Adrenal gland (tissue), 9 donors: ENCODE measurements at regions not wholly inside any gene's neighbourhood (a gene's known extent, or its start where the extent isn't known, plus 50 kb on each side); places are given as distances from the start of the nearest gene placed in this dataset.

Experiments used
- DNase-seq, 7 donors: peaks; one replicate each; pipeline ENCODE4 v3.0.0-alpha.2; 2019 to 2020
- H3K27ac ChIP-seq, 5 donors: fragments of 200-600 bp; sonication (generic) in 4 of 5; 1 replicate in 3 of 5; 2 replicates in 2 of 5; pipeline versions ENCODE4 v1.5.1 to v1.8.0; 2016 to 2020; ENCODE audit warnings: mild to moderate bottlenecking in 1 of 5
- H3K27me3 ChIP-seq: fragments of 200-600 bp; 2 replicates; pipeline ENCODE4 v1.8.0; 2021
- H3K36me3 ChIP-seq, 2 donors: fragments of 200-600 bp; replicated peaks in 1 of 2; 1 replicate in 1 of 2; 2 replicates in 1 of 2; pipeline versions ENCODE4 v1.5.1 to v1.8.0; 2018 to 2022
- H3K4me1 ChIP-seq, 2 donors: fragments of 200-600 bp; replicated peaks in 1 of 2; 1 replicate in 1 of 2; 2 replicates in 1 of 2; pipeline versions ENCODE4 v1.5.1 to v1.8.0; 2018 to 2021
- H3K4me3 ChIP-seq, 4 donors: fragments of 200-600 bp; sonication (generic) in 3 of 4; one replicate each; pipeline ENCODE4 v1.5.1; 2016 to 2018
- H3K9me3 ChIP-seq, 3 donors: fragments of 200-600 bp; sonication (generic) in 1 of 3; replicated peaks in 1 of 3; 1 replicate in 2 of 3; 2 replicates in 1 of 3; pipeline versions ENCODE4 v1.5.1 to v1.8.0; 2016 to 2021
- CTCF ChIP-seq, 6 experiments: fragments of 450-650 bp in 4 of 6; fragments of 200-600 bp in 2 of 6; sonication (generic) in 1 of 6; IDR thresholded peaks; 1 replicate in 5 of 6; 2 replicates in 1 of 6; pipeline versions ENCODE4 v1.5.1 to v1.8.0; 2016 to 2021; ENCODE audit warnings: antibody characterized with exemption in 6 of 6, mild to moderate bottlenecking in 2 of 6, moderate library complexity in 1 of 6
- POLR2A ChIP-seq, 2 donors: fragments of 450-650 bp; IDR thresholded peaks; one replicate each; pipeline ENCODE4 v1.6.1; 2017; ENCODE audit warnings: antibody characterized with exemption in 2 of 2, mild to moderate bottlenecking in 2 of 2, moderate library complexity in 1 of 2
- WGBS, 4 donors: extraction: QIAGEN DNeasy Blood & Tissue Kit in 2 of 4; methylation state at CpG; one replicate each; pipeline versions ENCODE4 v1.1.5 to v1.1.7; 2013 to 2017; 5-methylcytosine and 5-hydroxymethylcytosine counted together
- intact Hi-C, 2 donors: fragments of 100-400 bp; cut with DNase I; formaldehyde crosslinking; loops; one replicate each; pipeline versions ENCODE4 v1.14.1 to v1.15.0; 2022 to 2023
- donor health status: healthy with polysubstance abuse.
- donor health status: Bipolar disorder and iron deficiency.
- donor health status: DM: yes; HTN: yes; CAD: no.
- donor health status: DM: no; HTN: no; CAD: no.
- donor health status: DM: no; HTN: no; CAD: no.

- Histone ChIP-seq H3K4me1 (no peaks in the 10 kb centered on the region), H3K27ac (no peak overlapping the region), H3K27me3 (no peaks in the 10 kb centered on the region), H3K4me3 (no peak overlapping the region), H3K9me3 (peaks cover 0 to 9% (median 0%) of the 10 kb centered on the region in 3 donors), H3K36me3 (no peaks in the 10 kb centered on the region)
- WGBS, 4 donors = 57 to 80% (median 66%) methylated on average over 3 of the region's 3 CpGs
- DNase-seq = no peak
- TF ChIP-seq CTCF (IDR thresholded peaks at IDR 0.05) (no peak), POLR2A (IDR thresholded peaks at IDR 0.05) (no peak)
- intact Hi-C loops = no loop called here
Measured at GRCh38 chr4:96786306-96786705, 946.4 kb downstream of the PDHA2 start.

- intact Hi-C loops = no loop called here
- H3K27ac ChIP-seq = no peak overlapping the region
- 71 to 92% (median 83%) methylated on average over 1 of the region's 1 CpG for WGBS, 4 donors
- TF ChIP-seq POLR2A (IDR thresholded peaks at IDR 0.05) (no peak), CTCF (IDR thresholded peaks at IDR 0.05) (no peak)
- H3K4me3 ChIP-seq = no peak overlapping the region
- H3K27me3 ChIP-seq = no peaks in the 10 kb centered on the region
- H3K9me3 ChIP-seq = peaks cover 0 to 9% (median 0%) of the 10 kb centered on the region in 3 donors
- H3K36me3 ChIP-seq = no peaks in the 10 kb centered on the region
- no peak for DNase-seq
- no peaks in the 10 kb centered on the region for H3K4me1 ChIP-seq
Measured at GRCh38 chr4:96787766-96788165, 947.9 kb downstream of the PDHA2 start.

DNA sequence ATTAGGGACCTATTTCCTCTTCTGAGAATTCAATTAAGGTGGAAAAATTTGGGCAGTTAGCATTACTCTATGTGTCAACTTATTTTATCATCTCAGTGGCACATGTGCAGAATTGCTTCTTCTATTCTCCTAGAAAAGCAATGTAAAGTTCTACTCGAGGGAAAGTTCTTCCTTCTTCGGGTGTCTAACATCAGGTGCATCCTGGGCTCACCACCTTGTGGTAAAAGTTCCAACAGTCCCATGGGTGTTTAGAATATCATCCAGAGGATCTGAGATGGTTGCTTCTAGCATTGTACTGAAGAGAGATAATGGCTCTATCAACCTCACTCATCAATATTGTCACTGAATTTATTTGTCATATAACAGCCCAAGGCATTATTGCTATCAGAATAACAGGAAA, 969.7 kb downstream of the PDHA2 start:
- WGBS, 4 donors = 63 to 78% (median 70%) methylated on average over 2 of the region's 2 CpGs

DNA sequence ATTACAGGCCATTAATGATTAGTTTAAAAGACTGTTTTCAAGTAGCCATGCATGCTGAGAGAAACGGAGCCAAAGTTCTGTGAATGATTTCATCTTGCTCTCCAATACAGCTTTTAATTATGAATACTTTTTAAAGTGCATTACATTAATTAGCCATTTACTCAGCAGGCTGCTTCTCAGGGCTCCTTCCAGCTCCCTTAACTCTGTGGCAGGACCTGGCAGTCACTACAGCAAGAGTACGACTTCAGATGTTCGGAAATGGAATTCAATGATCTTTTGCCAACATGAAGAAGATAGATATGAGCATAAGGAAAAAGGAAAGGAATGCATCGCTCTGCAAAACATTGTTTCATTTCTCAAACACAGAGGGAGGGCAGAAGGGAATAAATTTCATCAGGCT, 987.2 kb downstream of the PDHA2 start:
- Histone ChIP-seq H3K36me3 (no peaks in the 10 kb centered on the region), H3K27ac (no peak overlapping the region), H3K9me3 (no peaks in the 10 kb centered on the region), H3K4me1 (no peaks in the 10 kb centered on the region), H3K27me3 (no peaks in the 10 kb centered on the region), H3K4me3 (no peak overlapping the region)
- intact Hi-C loops = no loop called here
- 43 to 66% (median 65%) methylated on average over 4 of the region's 4 CpGs for WGBS, 4 donors
- TF ChIP-seq POLR2A (IDR thresholded peaks at IDR 0.05) = no peak
- TF ChIP-seq CTCF (IDR thresholded peaks at IDR 0.05) = no peak
- no peak for DNase-seq

More for the DNA sequence above, 969.7 kb downstream of the PDHA2 start:
- Histone ChIP-seq H3K4me1 (no peaks in the 10 kb centered on the region), H3K4me3 (no peak overlapping the region), H3K27me3 (no peaks in the 10 kb centered on the region), H3K36me3 (no peaks in the 10 kb centered on the region), H3K27ac (no peak overlapping the region), H3K9me3 (no peaks in the 10 kb centered on the region)
- intact Hi-C loops = no loop called here
- no peak for DNase-seq
- TF ChIP-seq POLR2A (IDR thresholded peaks at IDR 0.05) (no peak), CTCF (IDR thresholded peaks at IDR 0.05) (no peak)
